Suppressor macrophage treated with lipopolysaccharide for 4 hours (primary cell): ENCODE measurements at regions not wholly inside any gene's neighbourhood (a gene's known extent, or its start where the extent isn't known, plus 50 kb on each side); places are given as distances from the start of the nearest gene placed in this dataset.

Experiments used
- DNase-seq: peaks from one replicate; pipeline ENCODE4 v3.0.0-alpha.2; 2020

DNA sequence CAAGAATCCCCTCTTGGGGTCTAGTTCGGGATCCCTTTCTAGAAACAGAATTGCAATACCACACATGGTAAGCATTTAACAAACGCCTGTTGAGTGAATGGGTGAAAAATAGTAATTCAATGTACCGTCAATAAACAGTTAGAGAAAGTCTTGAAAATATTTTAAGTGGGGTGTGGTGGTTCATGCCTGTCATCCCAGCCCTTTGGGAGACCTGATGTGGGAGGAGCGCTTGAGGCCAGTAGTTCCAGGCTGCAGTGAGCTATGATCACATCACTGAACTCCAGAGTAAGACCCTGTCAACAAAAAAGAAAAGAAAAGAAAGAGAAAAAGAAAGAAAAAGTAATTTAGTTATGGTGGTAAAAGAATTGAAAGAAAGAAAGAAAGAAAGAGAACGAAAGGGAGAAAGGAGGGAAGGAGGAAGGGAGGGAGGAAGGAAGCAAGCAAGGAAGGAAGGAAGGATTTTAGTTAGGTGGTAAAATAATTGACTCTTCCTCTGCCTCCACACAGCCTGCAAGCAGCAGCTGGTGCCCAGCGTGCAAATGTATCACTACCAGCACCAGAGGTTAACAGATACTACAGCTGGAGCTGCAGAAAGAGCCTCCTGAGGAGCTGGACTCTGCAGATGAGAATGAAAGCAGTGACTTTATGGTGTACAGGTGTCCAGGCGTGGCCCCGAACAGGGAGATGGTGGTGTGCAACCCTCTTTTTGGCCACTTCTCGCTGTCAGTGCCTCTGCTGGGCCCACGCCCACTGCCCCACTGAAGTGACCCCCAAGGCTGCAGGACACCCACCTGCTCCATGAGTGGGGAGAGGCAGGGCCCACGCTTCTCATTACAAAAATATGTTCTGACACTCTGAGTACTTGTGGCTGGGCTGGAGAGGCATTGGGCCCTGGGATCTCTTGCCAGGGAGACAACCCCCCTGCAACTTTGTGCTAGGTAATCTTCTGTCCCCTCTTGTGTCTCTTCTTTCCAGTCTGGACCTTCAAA lies 135.4 kb downstream of the BAMBI start:
- DNase-seq, result no peak

DNA sequence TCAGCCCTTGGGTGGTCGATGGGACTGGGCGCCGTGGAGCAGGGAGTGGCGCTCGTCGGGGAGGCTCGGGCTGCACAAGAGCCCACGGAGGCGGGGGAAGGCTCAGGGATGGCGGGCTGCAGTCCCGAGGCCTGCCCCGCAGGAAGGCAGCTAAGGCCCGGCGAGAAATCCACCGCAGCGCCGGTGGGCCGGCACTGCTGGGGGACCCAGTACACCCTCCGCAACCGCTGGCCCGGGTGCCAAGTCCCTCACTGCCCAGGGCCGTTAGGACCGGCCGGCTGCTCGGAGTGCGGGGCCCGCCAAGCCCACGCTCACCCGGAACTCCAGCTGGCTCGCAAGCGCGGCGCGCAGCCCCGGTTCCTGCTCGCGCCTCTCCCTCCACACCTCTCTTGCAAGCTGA lies 138.4 kb downstream of the BAMBI start:
- no peak for DNase-seq

GRCh38 chr10:28822719-28823464 lies 145.6 kb downstream of the BAMBI start:
- DNase-seq, result no peak

DNA sequence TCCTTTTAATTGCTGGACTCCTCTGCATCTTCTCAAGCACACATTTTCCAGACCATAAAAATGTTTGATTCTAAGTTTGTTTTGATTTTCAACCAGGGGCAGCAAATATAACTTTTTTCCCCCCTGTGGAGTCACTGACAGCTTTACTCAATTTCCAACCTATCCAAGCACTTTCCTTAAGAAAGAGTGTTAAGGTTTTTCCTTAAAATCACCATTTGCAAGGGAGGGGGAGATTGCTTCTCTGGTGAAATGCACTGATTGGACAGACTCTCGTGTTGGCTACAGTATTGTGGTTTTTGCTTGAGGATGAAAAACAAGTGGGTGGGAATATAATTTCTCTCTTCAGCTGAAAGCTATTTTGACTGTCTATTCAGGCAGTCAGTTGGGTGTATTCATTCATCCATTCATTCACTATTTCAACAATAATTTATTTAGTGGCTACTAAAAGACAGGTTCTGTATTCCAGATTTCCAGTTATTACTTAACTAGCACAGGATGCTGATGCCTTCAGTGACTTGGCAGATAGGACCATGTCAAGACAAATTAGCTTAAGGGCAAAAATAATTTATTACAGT lies 146.3 kb downstream of the BAMBI start:
- DNase-seq, result no peak

- no peak for DNase-seq
Observed at GRCh38 chr10:28833313-28833712, 156.0 kb downstream of the BAMBI start.

DNA sequence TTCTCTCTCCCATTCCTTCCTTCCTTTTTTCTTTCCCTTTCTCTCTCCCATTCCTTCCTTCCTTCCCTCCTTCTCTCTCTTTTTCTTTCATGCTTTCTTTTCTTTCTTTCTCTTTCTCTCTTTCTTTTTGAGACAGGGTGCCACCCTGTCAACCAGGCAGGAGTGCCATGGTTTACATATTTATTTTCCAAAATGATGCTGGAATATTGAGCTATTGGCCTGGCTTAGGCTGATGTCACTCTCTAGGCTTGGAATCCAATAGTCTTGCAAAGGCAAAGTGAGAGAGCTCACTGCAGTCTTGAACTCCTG lies 159.1 kb downstream of the BAMBI start:
- no peak for DNase-seq

- DNase-seq, result no peak
Observed at GRCh38 chr10:28837613-28838390, 160.5 kb downstream of the BAMBI start.

- DNase-seq, result no peak
Observed at GRCh38 chr10:28838908-28839307, 161.6 kb downstream of the BAMBI start.

DNA sequence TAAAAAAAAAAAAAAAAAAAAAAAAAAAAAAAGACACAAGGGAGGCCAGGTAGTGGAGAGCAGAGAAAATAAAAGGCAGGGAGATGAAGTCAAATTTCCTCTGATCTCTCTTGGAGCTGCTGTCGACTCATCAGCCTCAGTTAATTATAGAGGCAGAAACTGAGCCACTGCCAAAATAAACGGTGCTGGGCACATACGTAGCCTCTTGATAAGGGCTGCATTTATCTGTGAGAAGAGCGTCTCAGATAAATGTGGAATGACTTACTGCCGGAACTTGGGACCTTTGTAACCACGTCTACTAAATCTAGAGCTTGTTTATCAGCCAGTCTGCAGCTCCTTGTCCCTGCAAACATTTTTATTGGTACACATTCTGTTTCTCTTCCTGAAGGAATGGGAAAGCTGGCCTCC lies 162.3 kb downstream of the BAMBI start:
- DNase-seq, result no peak

GRCh38 chr10:28840202-28840601 lies 162.9 kb downstream of the BAMBI start:
- DNase-seq, result no peak

DNA sequence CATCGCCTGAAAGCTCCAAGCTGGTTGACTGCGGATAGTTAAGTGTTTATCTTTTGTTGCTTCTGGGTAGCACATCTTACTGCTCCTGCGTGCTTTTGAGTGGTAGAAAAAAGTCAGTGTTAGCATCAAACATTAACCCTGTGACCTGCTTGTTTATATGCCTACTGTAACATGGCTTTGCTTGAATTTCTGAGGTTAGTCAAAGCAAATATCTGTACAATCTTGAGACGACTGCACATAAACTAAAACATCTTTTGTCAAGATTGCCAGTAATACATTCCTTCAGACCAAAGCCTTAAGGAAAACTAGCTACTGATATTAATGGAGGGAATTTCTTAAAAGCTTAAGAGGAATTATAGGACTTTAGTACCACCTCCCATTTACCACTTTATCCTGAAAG lies 163.7 kb downstream of the BAMBI start:
- no peak for DNase-seq

DNA sequence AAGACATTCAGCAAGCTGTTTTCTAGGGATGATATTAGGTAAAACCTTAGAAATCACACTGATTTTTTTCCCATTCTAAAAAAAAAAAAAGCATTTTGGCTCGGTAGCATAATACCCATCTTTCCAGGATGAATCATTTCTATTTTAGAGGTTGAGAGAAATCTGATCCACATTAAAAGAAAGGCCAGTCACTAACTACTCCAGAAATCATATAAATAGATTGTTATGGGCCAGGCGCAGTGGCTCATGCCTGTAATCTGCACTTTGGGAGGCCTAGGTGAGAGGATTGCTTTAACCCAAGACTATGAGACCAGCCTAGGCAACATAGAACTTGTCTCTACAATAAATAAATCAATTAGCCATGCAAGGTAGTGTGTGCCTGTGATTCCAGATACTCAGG lies 164.3 kb downstream of the BAMBI start:
- no peak for DNase-seq

DNA sequence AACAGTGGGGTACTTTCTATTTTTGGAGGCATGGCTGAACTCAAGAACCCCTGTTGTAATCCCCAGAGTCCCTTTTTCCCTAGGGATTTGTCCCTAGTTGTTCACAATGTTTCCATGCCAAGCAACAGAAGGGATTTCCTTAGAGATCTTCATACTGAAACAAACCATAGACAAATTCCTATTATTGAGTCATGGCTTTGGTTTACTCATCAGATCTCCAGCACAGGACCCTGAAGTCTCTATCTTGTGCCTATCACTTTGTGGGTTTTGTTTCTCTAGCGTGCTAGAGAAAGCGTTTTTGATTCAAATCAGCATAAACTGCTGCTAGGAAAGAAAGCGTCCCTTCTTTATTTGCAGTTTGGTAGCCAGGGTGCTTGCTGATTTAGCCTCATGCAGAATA lies 165.0 kb downstream of the BAMBI start:
- DNase-seq, result no peak

- DNase-seq, result peak; percentile 1
Observed at GRCh38 chr10:28845009-28845682, 167.8 kb downstream of the BAMBI start.

DNA sequence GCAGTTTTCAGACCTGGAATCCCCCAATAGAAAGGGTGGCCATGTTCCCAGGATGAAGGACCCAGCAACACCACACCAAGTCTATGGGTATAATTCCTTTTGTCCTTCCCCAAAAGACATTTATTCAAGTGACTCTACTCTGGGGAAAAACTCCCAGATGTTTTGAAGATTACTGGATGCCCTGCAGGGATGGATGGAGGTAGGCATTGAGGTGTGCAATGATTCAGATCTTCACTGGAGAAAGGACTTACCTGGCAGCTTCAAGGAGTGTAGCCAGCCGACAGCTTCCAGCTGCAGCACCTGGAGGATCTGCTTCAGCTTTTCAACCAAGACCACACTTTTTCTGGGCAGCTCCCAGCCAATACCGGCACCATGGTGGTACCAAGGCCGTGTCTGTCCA lies 172.0 kb downstream of the BAMBI start:
- DNase-seq, result no peak

GRCh38 chr10:28849821-28850220 lies 172.5 kb downstream of the BAMBI start:
- no peak for DNase-seq

DNA sequence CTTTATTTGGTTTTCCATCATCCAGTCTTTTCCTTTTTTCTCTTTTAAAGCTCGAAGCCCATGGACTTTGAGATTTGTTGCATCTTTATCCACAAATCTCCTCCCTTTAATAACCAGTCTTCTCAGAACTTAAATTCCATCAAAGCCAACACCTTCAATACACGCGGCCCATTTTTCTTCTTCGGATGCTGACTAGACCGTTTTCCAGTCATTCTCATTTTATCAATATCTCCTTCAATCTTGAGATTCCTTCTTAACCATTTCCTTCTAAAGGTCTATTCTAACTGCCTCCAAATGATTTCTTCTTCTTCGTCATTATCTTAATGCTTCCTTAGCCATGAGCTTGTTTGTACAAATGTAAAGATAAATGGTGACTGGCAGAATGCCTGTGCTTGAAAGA lies 173.5 kb downstream of the BAMBI start:
- no peak for DNase-seq

DNA sequence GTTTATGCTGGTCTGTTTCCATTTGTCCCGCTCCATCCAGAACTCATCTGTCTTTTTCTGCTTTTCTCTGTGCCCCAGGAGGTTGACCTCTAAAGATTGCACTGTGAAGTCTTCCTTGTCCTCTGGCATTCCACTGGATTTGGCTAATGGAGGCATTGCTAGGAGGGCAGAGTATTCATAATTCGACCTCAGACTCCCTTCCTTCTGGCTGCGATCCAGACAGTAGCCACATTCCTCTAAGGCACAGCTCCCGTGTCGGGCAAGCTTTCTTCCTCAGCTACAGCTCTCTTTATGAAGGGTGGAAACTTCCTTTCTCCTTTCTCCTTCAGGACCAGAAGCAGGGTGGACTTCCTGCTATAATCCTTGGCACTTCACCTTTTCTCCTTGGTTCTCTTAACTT lies 175.9 kb downstream of the BAMBI start:
- DNase-seq, result no peak

- DNase-seq, result no peak
Observed at GRCh38 chr10:28857164-28857563, 179.8 kb downstream of the BAMBI start.

DNA sequence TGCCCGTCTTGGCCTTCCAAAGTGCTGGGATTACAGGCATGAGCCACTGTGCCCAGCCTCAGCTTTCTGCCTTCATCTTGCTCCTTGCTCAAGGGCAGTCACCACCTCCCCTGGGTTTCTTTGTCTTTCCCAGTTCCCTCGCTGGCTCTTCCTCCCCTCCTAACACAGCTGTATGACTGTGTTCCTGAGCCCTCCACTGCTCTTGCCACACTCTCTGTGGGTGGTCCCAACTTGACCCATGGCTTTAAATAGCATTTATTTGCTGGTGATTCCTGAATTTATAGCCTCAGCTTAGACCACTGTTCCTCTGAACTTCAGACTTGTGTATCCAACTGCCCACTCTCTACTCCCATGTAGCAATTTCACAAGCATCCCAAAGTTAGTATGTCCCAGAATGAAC lies 181.3 kb downstream of the BAMBI start:
- no peak for DNase-seq

DNA sequence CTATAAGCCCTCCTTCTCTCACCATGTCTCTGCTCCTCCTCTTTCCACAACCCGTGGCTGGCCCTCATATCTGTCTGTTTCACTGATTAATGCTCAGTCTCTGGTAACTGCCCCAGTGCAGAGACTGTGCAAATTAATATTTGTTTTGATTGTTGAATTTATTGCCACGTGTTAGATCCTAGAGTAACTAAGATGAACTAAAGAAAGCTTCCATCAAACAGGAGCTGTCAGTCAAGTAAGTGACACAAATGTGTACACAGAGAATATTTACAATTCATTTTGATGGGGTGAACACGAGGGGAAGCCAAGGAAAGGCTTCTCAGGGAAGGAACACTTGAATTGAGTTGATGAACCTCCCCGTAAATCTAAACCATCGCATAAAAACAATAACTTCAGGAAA lies 182.5 kb downstream of the BAMBI start:
- DNase-seq, result no peak

- no peak for DNase-seq
Observed at GRCh38 chr10:28862219-28862618, 184.9 kb downstream of the BAMBI start.
